HepG2 (cell line): ENCODE measurements at regions not wholly inside any gene's neighbourhood (a gene's known extent, or its start where the extent isn't known, plus 50 kb on each side); places are given as distances from the start of the nearest gene placed in this dataset.

Source experiments
- ATAC-seq: fragments of 200-7000 bp; cut with Tn5 transposase; 3 replicates; pipeline ENCODE4 v1.9.1; 2020; ENCODE audit warnings: mild to moderate bottlenecking, moderate library complexity
- BruUV-seq: library from RNA; stranded (reverse); fragments of 400-500 nt; replicated peaks from 2 replicates; lab custom pipeline; 2021; lab: Mats Ljungman, UMichigan
- CTCF ChIA-PET: fragments of 300-600 bp; formaldehyde crosslinking; extraction: SDS; loops from one replicate; lab custom pipeline; 2021; ENCODE audit warnings: low total read pairs, inconsistent platforms, low intra/inter-chr PET ratio; lab: Yijun Ruan, JAX
- POLR2A ChIA-PET: fragments of 350-600 bp; sonication (Branson Sonifier 250); formaldehyde crosslinking; loops from one replicate; lab custom pipeline; 2020; ENCODE audit warnings: antibody characterized with exemption, inconsistent platforms; lab: Yijun Ruan, JAX
- DNase-seq: peaks from one replicate; pipeline ENCODE4 v3.0.0-alpha.2; 2015; ENCODE audit warnings: low spot score
- FAIRE-seq: peaks from 3 replicates; lab custom pipeline; 2011; peaks lifted over from hg19 to GRCh38; lab: Jason Lieb, UNC
- H2AFZ ChIP-seq: one replicate; pipeline ENCODE4 v1.6.1; 2011; ENCODE audit warnings: low read length, inconsistent platforms
- H3K27ac ChIP-seq: fragments of 300-600 bp; 3 replicates; pipeline ENCODE4 v1.8.0; 2011; ENCODE audit warnings: mixed run types, mild to moderate bottlenecking, mixed read lengths, low read length, inconsistent platforms; ENCODE audit not compliant: insufficient read depth; ENCODE audit errors: extremely low read length
- H3K27me3 ChIP-seq, 2 experiments: fragments of 200-600 bp in 1 of 2; 2 replicates in 1 of 2; 3 replicates in 1 of 2; pipeline versions ENCODE4 v1.6.0 to v1.8.0; 2011; ENCODE audit warnings: low read length in 2 of 2, mild to moderate bottlenecking in 2 of 2, moderate library complexity in 2 of 2, inconsistent platforms in 1 of 2; ENCODE audit not compliant: insufficient read depth in 2 of 2, control insufficient read depth in 1 of 2
- H3K36me3 ChIP-seq, 2 experiments: fragments of 200-600 bp in 1 of 2; replicated peaks in 1 of 2; 2 replicates in 1 of 2; 3 replicates in 1 of 2; pipeline versions ENCODE4 v1.5.1 to v1.8.0; 2011; ENCODE audit warnings: low read length in 2 of 2, inconsistent platforms in 1 of 2; ENCODE audit not compliant: insufficient read depth in 2 of 2, control insufficient read depth in 1 of 2
- H3K4me1 ChIP-seq: 2 replicates; pipeline ENCODE4 v1.5.1; 2012; ENCODE audit warnings: low read length, inconsistent platforms; ENCODE audit not compliant: insufficient read depth
- H3K4me2 ChIP-seq: 2 replicates; pipeline ENCODE4 v1.6.0; 2011; ENCODE audit warnings: low read depth, low read length, inconsistent platforms
- H3K4me3 ChIP-seq, 3 experiments: fragments of 200-600 bp in 1 of 3; sonication (generic), shearing (Covaris generic) in 1 of 3; replicated peaks in 1 of 3; 2 replicates each; pipeline ENCODE4 v1.5.1; 2011 to 2016; ENCODE audit warnings: low read length in 3 of 3, inconsistent platforms in 2 of 3, low read depth in 2 of 3, mild to moderate bottlenecking in 2 of 3, control low read depth in 1 of 3, mixed read lengths in 1 of 3; ENCODE audit not compliant: insufficient read depth in 1 of 3
- H3K79me2 ChIP-seq: one replicate; pipeline ENCODE4 v1.6.1; 2011; ENCODE audit warnings: low read length, inconsistent platforms; ENCODE audit not compliant: insufficient read depth
- H3K9ac ChIP-seq: 2 replicates; pipeline ENCODE4 v1.6.0; 2011; ENCODE audit warnings: mild to moderate bottlenecking, low read depth, low read length, inconsistent platforms; ENCODE audit not compliant: insufficient read depth
- H3K9me3 ChIP-seq: 2 replicates; pipeline ENCODE4 v1.5.1; 2012; ENCODE audit warnings: mild to moderate bottlenecking, low read length
- H4K20me1 ChIP-seq: 2 replicates; pipeline ENCODE4 v1.6.0; 2011; ENCODE audit warnings: inconsistent platforms, mild to moderate bottlenecking, low read length, moderate library complexity; ENCODE audit not compliant: insufficient read depth
- DPF2 ChIP-seq: sonication (generic); formaldehyde crosslinking; IDR thresholded peaks from 2 replicates; pipeline ENCODE4 v1.4.0; 2020; ENCODE audit warnings: mild to moderate bottlenecking, low read depth, missing genetic modification reagents, borderline replicate concordance
- E2F2 ChIP-seq: sonication (generic); formaldehyde crosslinking; IDR thresholded peaks from 2 replicates; pipeline ENCODE4 v1.4.0; 2020; ENCODE audit warnings: missing genetic modification reagents, borderline replicate concordance
- HNRNPL ChIP-seq: fragments of 200-400 bp; formaldehyde crosslinking; IDR thresholded peaks from 2 replicates; pipeline ENCODE4 v1.6.1; 2017; ENCODE audit warnings: mild to moderate bottlenecking, low read depth, low read length
- HOXD1 ChIP-seq: sonication (generic); formaldehyde crosslinking; IDR thresholded peaks from 2 replicates; pipeline ENCODE4 v1.5.0; 2020; ENCODE audit warnings: missing genetic modification reagents
- KLF15 ChIP-seq: sonication (generic); formaldehyde crosslinking; IDR thresholded peaks from 2 replicates; pipeline ENCODE4 v1.8.1; 2023; ENCODE audit warnings: borderline replicate concordance, mild to moderate bottlenecking, inconsistent platforms, missing genetic modification reagents, mixed read lengths
- NFAT5 ChIP-seq: sonication (generic); formaldehyde crosslinking; IDR thresholded peaks from 2 replicates; pipeline ENCODE4 v1.4.0; 2020; ENCODE audit warnings: missing genetic modification reagents
- NFYB ChIP-seq: sonication (generic); formaldehyde crosslinking; IDR thresholded peaks from 2 replicates; pipeline ENCODE4 v1.4.0; 2020; ENCODE audit warnings: missing genetic modification reagents
- TRAFD1 ChIP-seq: sonication (generic); formaldehyde crosslinking; IDR thresholded peaks from 2 replicates; pipeline ENCODE4 v1.5.1; 2020; ENCODE audit warnings: missing genetic modification reagents, mild to moderate bottlenecking, borderline replicate concordance
- ZNF180 ChIP-seq: sonication (generic); formaldehyde crosslinking; IDR thresholded peaks from 2 replicates; pipeline ENCODE4 v1.4.0; 2020; ENCODE audit warnings: low read depth, missing genetic modification reagents, borderline replicate concordance
- ZNF432 ChIP-seq: sonication (generic); formaldehyde crosslinking; IDR thresholded peaks from 2 replicates; pipeline ENCODE4 v1.5.0; 2020; ENCODE audit warnings: missing genetic modification reagents, mild to moderate bottlenecking, borderline replicate concordance
- ZNF879 ChIP-seq: sonication (generic); formaldehyde crosslinking; IDR thresholded peaks from 2 replicates; pipeline ENCODE4 v1.8.1; 2023; ENCODE audit warnings: missing genetic modification reagents
- ZSCAN21 ChIP-seq: sonication (generic); formaldehyde crosslinking; IDR thresholded peaks from 2 replicates; pipeline ENCODE4 v1.8.0; 2022; ENCODE audit warnings: mild to moderate bottlenecking, missing genetic modification reagents, moderate library complexity, borderline replicate concordance
- WGBS: methylation state at CpG from one replicate; pipeline ENCODE4 v1.1.6; 2017; ENCODE audit warnings: low lambda C conversion rate; 5-methylcytosine and 5-hydroxymethylcytosine counted together
- in situ Hi-C: cut with HindIII; loops from 2 replicates; pipeline ENCODE4 v1.10.0; 2017; ENCODE audit warnings: low pct_unique_long_range_greater_than_20kb; ENCODE audit not compliant: extremely low pct_ligation_motif_present
- intact Hi-C: fragments of 100-400 bp; cut with micrococcal nuclease; formaldehyde crosslinking; loops from one replicate; pipeline ENCODE4 v1.10.0; 2022; ENCODE audit not compliant: unreplicated experiment

GRCh38 chr4:10917566-10917965 is 233.0 kb upstream of the CLNK start:
- H3K4me1 ChIP-seq, result no peaks in the 10 kb centered on the region
- no peaks in the 10 kb centered on the region; a peak in 1 of 5 replicates for H3K27me3 ChIP-seq
- no peak overlapping the region for H3K27ac ChIP-seq
- no TSS peak for BruUV-seq
- in situ Hi-C loops, result no loop called here
- H3K4me2 ChIP-seq, result no peak overlapping the region
- H3K9me3 ChIP-seq, result no peaks in the 10 kb centered on the region
- WGBS, result under 1% methylated on average over 7 of the region's 7 CpGs
- no peak for FAIRE-seq
- TF ChIP-seq HNRNPL (no peak), E2F2 (CRISPR knock-in tag) (no peak), ZSCAN21 (CRISPR knock-in tag) (no peak), NFAT5 (CRISPR knock-in tag) (no peak), ZNF180 (CRISPR knock-in tag) (no peak), HOXD1 (CRISPR knock-in tag) (no peak), TRAFD1 (CRISPR knock-in tag) (no peak), ZNF879 (CRISPR knock-in tag) (no peak), ZNF432 (CRISPR knock-in tag) (no peak), NFYB (CRISPR knock-in tag) (no peak), KLF15 (CRISPR knock-in tag) (no peak), DPF2 (CRISPR knock-in tag) (no peak)
- no peaks in the 10 kb centered on the region for H3K36me3 ChIP-seq
- H4K20me1 ChIP-seq, result no peaks in the 10 kb centered on the region
- H3K4me3 ChIP-seq, result no peak overlapping the region
- no peak for DNase-seq
- no peaks in the 10 kb centered on the region for H3K79me2 ChIP-seq
- no peak for ATAC-seq
- no peak overlapping the region for H2AFZ ChIP-seq
- no peak overlapping the region for H3K9ac ChIP-seq
- intact Hi-C loops, result no loop called here
- POLR2A ChIA-PET, result no interaction called here
- CTCF ChIA-PET, result no interaction called here
